GM20431 (cell line): ENCODE measurements at regions not wholly inside any gene's neighbourhood (a gene's known extent, or its start where the extent isn't known, plus 50 kb on each side); places are given as distances from the start of the nearest gene placed in this dataset.

Source experiments
- in situ Hi-C: fragments of 300-500 bp; cut with MseI, MboI; formaldehyde crosslinking; loops from one replicate; pipeline ENCODE4 v1.15.0; 2020; ENCODE audit warnings: low sequenced_read_pairs; ENCODE audit not compliant: unreplicated experiment

- in situ Hi-C loops = no loop called here
Observed at GRCh38 chr5:61621202-61621650, 289.2 kb downstream of the ZSWIM6 start.

- in situ Hi-C loops = no loop called here
Observed at GRCh38 chr5:61622156-61622555, 290.1 kb downstream of the ZSWIM6 start.

GRCh38 chr5:61623401-61624069, 291.5 kb downstream of the ZSWIM6 start:
- in situ Hi-C loops = no loop called here

- in situ Hi-C loops = no loop called here
Observed at GRCh38 chr5:61624553-61625136, 292.6 kb downstream of the ZSWIM6 start.

- in situ Hi-C loops = no loop called here
Observed at GRCh38 chr5:61625137-61625561, 293.1 kb downstream of the ZSWIM6 start.

GRCh38 chr5:61625681-61626621, 293.9 kb downstream of the ZSWIM6 start:
- in situ Hi-C loops = no loop called here

GRCh38 chr5:61626639-61627282, 294.7 kb downstream of the ZSWIM6 start:
- in situ Hi-C loops = no loop called here

- in situ Hi-C loops = no loop called here
Observed at GRCh38 chr5:61627531-61627930, 295.5 kb downstream of the ZSWIM6 start.

- in situ Hi-C loops = no loop called here
Observed at GRCh38 chr5:61630908-61631307, 298.9 kb downstream of the ZSWIM6 start.

- in situ Hi-C loops = no loop called here
Observed at GRCh38 chr5:61631438-61631941, 299.4 kb downstream of the ZSWIM6 start.

- in situ Hi-C loops = no loop called here
Observed at GRCh38 chr5:61632064-61632463, 300.0 kb downstream of the ZSWIM6 start.

GRCh38 chr5:61635271-61635670, 303.2 kb downstream of the ZSWIM6 start:
- in situ Hi-C loops = no loop called here

- in situ Hi-C loops = no loop called here
Observed at GRCh38 chr5:61637566-61637965, 305.5 kb downstream of the ZSWIM6 start.

- in situ Hi-C loops = no loop called here
Observed at GRCh38 chr5:61638476-61638875, 306.4 kb downstream of the ZSWIM6 start.

- in situ Hi-C loops = no loop called here
Observed at GRCh38 chr5:61640179-61641021, 308.3 kb downstream of the ZSWIM6 start.

- in situ Hi-C loops = no loop called here
Observed at GRCh38 chr5:61641748-61642565, 309.9 kb downstream of the ZSWIM6 start.

GRCh38 chr5:61647672-61648071, 315.6 kb downstream of the ZSWIM6 start:
- in situ Hi-C loops = no loop called here

GRCh38 chr5:61649231-61649630, 317.2 kb downstream of the ZSWIM6 start:
- in situ Hi-C loops = no loop called here
